K562 (cell line): ENCODE measurements at regions not wholly inside any gene's neighbourhood (a gene's known extent, or its start where the extent isn't known, plus 50 kb on each side); places are given as distances from the start of the nearest gene placed in this dataset.

Source experiments
- ATAC-seq: fragments of 200-7000 bp; cut with Tn5 transposase; 3 replicates; pipeline ENCODE4 v1.9.1; 2020; ENCODE audit warnings: moderate library complexity
- BruUV-seq: library from RNA; stranded (reverse); fragments of 400-500 nt; replicated peaks from 2 replicates; lab custom pipeline; 2021; lab: Mats Ljungman, UMichigan
- CTCF ChIA-PET: fragments of 300-600 bp; formaldehyde crosslinking; extraction: SDS; loops from one replicate; lab custom pipeline; 2021; ENCODE audit warnings: low intra/inter-chr PET ratio; lab: Yijun Ruan, JAX
- POLR2A ChIA-PET: fragments of 300-600, 350-650 bp; sonication (Branson Sonifier 250); formaldehyde crosslinking; extraction: SDS; loops from one replicate; lab custom pipeline; 2021; ENCODE audit warnings: antibody characterized with exemption, inconsistent platforms; lab: Yijun Ruan, JAX
- DNase-seq, 4 experiments: peaks; one replicate each; pipeline versions ENCODE4 v3.0.0 to v3.0.0-alpha.2; 2011 to 2018; ENCODE audit warnings: low spot score in 3 of 4, mixed read lengths in 3 of 4; ENCODE audit errors: extremely low read depth in 1 of 4
- FAIRE-seq: peaks from 2 replicates; lab custom pipeline; 2011; peaks lifted over from hg19 to GRCh38; lab: Jason Lieb, UNC
- H2AFZ ChIP-seq: 2 replicates; pipeline ENCODE4 v1.6.0; 2011; ENCODE audit warnings: low read depth, low read length, control low read depth, inconsistent platforms
- H3K27ac ChIP-seq: fragments of 200-600 bp; 3 replicates; pipeline ENCODE4 v1.8.0; 2011; ENCODE audit warnings: low read depth, mild to moderate bottlenecking, control low read depth, inconsistent platforms, low read length, moderate library complexity, mixed read lengths; ENCODE audit errors: extremely low read depth
- H3K27me3 ChIP-seq, 2 experiments: fragments of 300-600 bp in 1 of 2; 2 replicates in 1 of 2; 3 replicates in 1 of 2; pipeline versions ENCODE4 v1.6.0 to v1.8.0; 2011; ENCODE audit warnings: inconsistent platforms in 2 of 2, low read length in 2 of 2, mild to moderate bottlenecking in 1 of 2, mixed read lengths in 1 of 2, moderate library complexity in 1 of 2; ENCODE audit not compliant: control insufficient read depth in 2 of 2, insufficient read depth in 2 of 2
- H3K36me3 ChIP-seq: fragments of 300-600 bp; 3 replicates; pipeline ENCODE4 v1.8.0; 2011; ENCODE audit warnings: mild to moderate bottlenecking, low read length, inconsistent platforms; ENCODE audit not compliant: control insufficient read depth, insufficient read depth
- H3K4me1 ChIP-seq, 2 experiments: fragments of 200-600 bp in 1 of 2; replicated peaks in 1 of 2; 2 replicates in 1 of 2; 3 replicates in 1 of 2; pipeline versions ENCODE4 v1.5.1 to v1.8.0; 2011; ENCODE audit warnings: inconsistent platforms in 2 of 2, low read length in 2 of 2, mild to moderate bottlenecking in 1 of 2, mixed read lengths in 1 of 2, moderate library complexity in 1 of 2; ENCODE audit not compliant: control insufficient read depth in 2 of 2, insufficient read depth in 2 of 2
- H3K4me2 ChIP-seq: 2 replicates; pipeline ENCODE4 v1.6.1; 2011; ENCODE audit warnings: low read length, control low read depth, inconsistent platforms, mixed read lengths; ENCODE audit not compliant: insufficient read depth
- H3K4me3 ChIP-seq: fragments of 200-600 bp; sonication (generic), shearing (Covaris generic); 2 replicates; pipeline ENCODE4 v1.5.1; 2016; ENCODE audit warnings: control low read depth, inconsistent platforms
- H3K79me2 ChIP-seq: fragments of 200-600 bp; 3 replicates; pipeline ENCODE4 v1.8.0; 2011; ENCODE audit warnings: low read length, inconsistent platforms; ENCODE audit not compliant: control insufficient read depth, insufficient read depth
- H3K9ac ChIP-seq, 2 experiments: 2 replicates each; pipeline versions ENCODE4 v1.6.0 to v1.6.1; 2011; ENCODE audit warnings: low read depth in 2 of 2, low read length in 2 of 2, control low read depth in 1 of 2, inconsistent platforms in 1 of 2, mild to moderate bottlenecking in 1 of 2, mixed read lengths in 1 of 2; ENCODE audit not compliant: insufficient read depth in 1 of 2
- H3K9me1 ChIP-seq: one replicate; pipeline ENCODE4 v1.6.0; 2011; ENCODE audit warnings: inconsistent platforms, mild to moderate bottlenecking, low read length, moderate library complexity; ENCODE audit not compliant: control insufficient read depth, insufficient read depth
- H3K9me3 ChIP-seq: replicated peaks from 2 replicates; pipeline ENCODE4 v1.5.1; 2011; ENCODE audit warnings: low read depth, low read length, inconsistent platforms; ENCODE audit not compliant: control insufficient read depth, insufficient read depth
- H4K20me1 ChIP-seq: replicated peaks from 2 replicates; pipeline ENCODE4 v1.6.1; 2011; ENCODE audit warnings: low read length, inconsistent platforms, mixed read lengths; ENCODE audit not compliant: control insufficient read depth, insufficient read depth
- EGR1 ChIP-seq: fragments of 450-650 bp; conservative IDR thresholded peaks from 2 replicates; pipeline ENCODE4 v1.6.1; 2017; ENCODE audit warnings: mild to moderate bottlenecking
- HINFP ChIP-seq: fragments of 450-650 bp; conservative IDR thresholded peaks from 2 replicates; pipeline ENCODE4 v1.6.1; 2016; ENCODE audit warnings: missing genetic modification characterization, low read depth, mild to moderate bottlenecking, control low read depth, missing compliant biosample characterization
- NFATC3 ChIP-seq: fragments of 450-650 bp; IDR thresholded peaks from 2 replicates; pipeline ENCODE4 v1.6.1; 2017; ENCODE audit warnings: mild to moderate bottlenecking
- RBM17 ChIP-seq: fragments of 200-400 bp; formaldehyde crosslinking; IDR thresholded peaks from 2 replicates; pipeline ENCODE4 v1.6.1; 2017; ENCODE audit warnings: low read depth, mild to moderate bottlenecking, low read length, borderline replicate concordance
- TCF3 ChIP-seq: sonication (generic); formaldehyde crosslinking; IDR thresholded peaks from 2 replicates; pipeline ENCODE4 v1.4.0; 2020; ENCODE audit warnings: mild to moderate bottlenecking, missing genetic modification reagents
- ZHX1 ChIP-seq: fragments of 150-350 bp; conservative IDR thresholded peaks from 2 replicates; pipeline ENCODE4 v1.6.1; 2014; ENCODE audit warnings: low read length
- ZNF280B ChIP-seq: fragments of 250-450 bp; sonication (Bioruptor Pico); IDR thresholded peaks from 2 replicates; pipeline ENCODE4 v1.5.1; 2021; ENCODE audit warnings: mild to moderate bottlenecking
- WGBS: fragments of 100-300 bp; shearing (Covaris generic); methylation state at CpG from one replicate; pipeline ENCODE4 v1.1.6; 2016; ENCODE audit warnings: low coverage, mixed read lengths; ENCODE audit not compliant: insufficient coverage; ENCODE audit errors: missing lambda C conversion rate; 5-methylcytosine and 5-hydroxymethylcytosine counted together
- in situ Hi-C: fragments of 300-500 bp; cut with MboI; formaldehyde crosslinking; loops from 4 replicates; pipeline ENCODE4 v1.15.0; 2018; ENCODE audit warnings: inconsistent platforms, mixed read lengths
- intact Hi-C: fragments of 100-400 bp; cut with micrococcal nuclease; formaldehyde crosslinking; loops from 2 replicates; pipeline ENCODE4 v1.14.2; 2022

- TF ChIP-seq ZHX1 (no peak), TCF3 (CRISPR knock-in tag) (no peak)
Measured at GRCh38 chr12:105933671-105934665, 204.8 kb downstream of the NUAK1 start (continued).

- ChIA-PET POLR2A (no interaction called here), CTCF (no interaction called here)
- WGBS, result 7% methylated on average over 6 of the region's 6 CpGs
- in situ Hi-C loops (no loop called here), intact Hi-C loops (no loop called here)
- Histone ChIP-seq H4K20me1 (no peaks in the 10 kb centered on the region), H3K4me1 (peaks cover 0 to 17% of the 10 kb centered on the region in 2 experiments; a peak in 3 of 5 replicates), H3K27me3 (no peaks in the 10 kb centered on the region; a peak in 2 of 5 replicates), H3K9me3 (no peaks in the 10 kb centered on the region), H3K79me2 (no peaks in the 10 kb centered on the region), H2AFZ (no peak overlapping the region), H3K27ac (no peak overlapping the region), H3K4me3 (no peak overlapping the region), H3K4me2 (no peak overlapping the region), H3K36me3 (no peaks in the 10 kb centered on the region), H3K9me1 (no peaks in the 10 kb centered on the region), H3K9ac (no peak overlapping the region)
- DNase-seq (no peak), FAIRE-seq (no peak), ATAC-seq (no peak)
- no TSS peak for BruUV-seq
- TF ChIP-seq ZNF280B (CRISPR knock-in tag) (no peak), EGR1 (no peak), NFATC3 (no peak), HINFP (no peak), RBM17 (no peak)
Measured at GRCh38 chr12:105935106-105935505, 203.6 kb downstream of the NUAK1 start.
